Motor neuron (in vitro differentiated cells): ENCODE measurements at regions not wholly inside any gene's neighbourhood (a gene's known extent, or its start where the extent isn't known, plus 50 kb on each side); places are given as distances from the start of the nearest gene placed in this dataset.
A peak's percentile ranks its signal among the peaks of the same experiment; 100 is the strongest.
"Not testable (repeated sequence)": the region's sequence is repeated elsewhere in the genome, so short reads cannot be mapped to it uniquely, and the experiment has no call there.

ENCODE experiments used
- ATAC-seq, 8 experiments: fragments of 200-7000 bp; cut with Tn5 transposase; replicated peaks in 6 of 8; 2 replicates each; pipeline ENCODE4 v1.8.0; 2021; ENCODE audit warnings: mild to moderate bottlenecking in 8 of 8, moderate library complexity in 8 of 8
- H3K27ac ChIP-seq, 2 donors: fragments of 250-450 bp; sonication (Bioruptor Pico); 2 replicates each; pipeline ENCODE4 v1.9.0; 2021; ENCODE audit warnings: antibody characterized with exemption in 2 of 2, mild to moderate bottlenecking in 2 of 2, moderate library complexity in 1 of 2
- H3K4me1 ChIP-seq, 2 donors: fragments of 250-450 bp; sonication (Bioruptor Pico); replicated peaks in 1 of 2; 2 replicates each; pipeline ENCODE4 v1.6.1; 2021; ENCODE audit warnings: antibody characterized with exemption in 2 of 2, mild to moderate bottlenecking in 2 of 2, moderate library complexity in 1 of 2
- H3K4me3 ChIP-seq, 5 donors: fragments of 250-450 bp; sonication (Bioruptor Pico); 2 replicates each; pipeline ENCODE4 v1.9.0; 2021; ENCODE audit warnings: antibody characterized with exemption in 5 of 5, mild to moderate bottlenecking in 5 of 5, moderate library complexity in 4 of 5
- WGBS, 10 experiments: fragments of 450-650 bp; shearing (Covaris generic); methylation state at CpG; one replicate each; pipeline ENCODE4 v1.0.0; 2022; 5-methylcytosine and 5-hydroxymethylcytosine counted together
- in situ Hi-C, 9 experiments: fragments of 400-800 bp; cut with MboI; loops; one replicate each; pipeline ENCODE4 v1.15.0; 2021; ENCODE audit warnings: low sequenced_read_pairs in 9 of 9, low pct_unique_long_range_greater_than_20kb in 2 of 9; ENCODE audit not compliant: unreplicated experiment in 9 of 9

GRCh38 chr4:135963009-135963408, 1569.3 kb downstream of the PCDH18 start:
- no peak overlapping the region for H3K27ac ChIP-seq
- in situ Hi-C loops = no loop called here
- no peak for ATAC-seq
- 0 to 100% (median 50%) methylated on average over 1 of the region's 1 CpG for WGBS, 10 experiments
- peaks cover 0 to 2% of the 10 kb centered on the region in 2 donors for H3K4me1 ChIP-seq
- no peak overlapping the region for H3K4me3 ChIP-seq

- ATAC-seq = no peak
- in situ Hi-C loops = no loop called here
- Histone ChIP-seq H3K27ac (no peak overlapping the region), H3K4me1 (peaks cover 0 to 10% of the 10 kb centered on the region in 2 donors), H3K4me3 (no peak overlapping the region)
- WGBS, 10 experiments = 4 to 95% (median 47%) methylated on average over 2 to 3 of the region's 3 CpGs; no CpG with 5 or more reads in 1 of the 10 experiments
These were observed 1582.4 kb downstream of the PCDH18 start for GRCh38 chr4:135949931-135950330.

DNA sequence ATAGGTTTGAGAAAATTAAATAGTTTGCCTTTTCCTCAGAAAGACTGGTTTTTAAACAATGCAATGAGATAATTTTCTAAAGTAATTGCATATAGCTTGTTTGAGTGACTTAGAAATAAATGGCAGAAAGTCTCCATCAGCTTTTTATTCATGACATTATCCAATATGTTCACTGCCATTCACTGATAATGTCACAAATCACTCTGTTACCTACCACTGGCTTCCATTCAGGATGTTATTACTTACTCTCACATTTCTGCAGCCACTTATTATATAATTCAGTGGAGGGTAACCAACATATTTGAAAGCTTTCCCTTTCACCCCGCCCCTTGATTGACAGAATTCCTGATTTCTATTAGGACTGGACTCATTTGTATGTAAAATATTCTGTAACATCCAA, 1583.5 kb downstream of the PCDH18 start:
- no peak for ATAC-seq
- no peak overlapping the region for H3K27ac ChIP-seq
- in situ Hi-C loops = no loop called here
- 0 to 100% (median 82%) methylated on average over 1 of the region's 1 CpG; no CpG with 5 or more reads in 1 of the 10 experiments for WGBS, 10 experiments
- no peak overlapping the region for H3K4me3 ChIP-seq
- H3K4me1 ChIP-seq = peaks cover 0 to 10% of the 10 kb centered on the region in 2 donors

DNA sequence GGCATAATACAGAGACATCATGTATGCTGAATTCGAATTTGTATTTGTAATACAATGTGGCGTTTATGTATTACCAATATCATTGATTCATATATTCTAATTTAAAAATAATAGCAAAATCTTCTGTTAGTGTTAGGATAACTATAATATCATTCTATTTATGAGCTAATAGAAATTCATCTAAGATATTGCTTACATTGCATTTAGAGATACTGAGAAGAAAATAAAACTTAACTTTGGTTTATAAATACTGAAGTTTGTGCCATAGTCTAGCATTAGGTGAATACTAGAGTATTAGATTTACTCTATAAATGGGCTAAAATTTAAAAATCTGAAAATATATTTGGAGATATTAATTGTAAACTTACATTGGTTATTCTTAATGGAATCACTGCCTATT, 1590.6 kb downstream of the PCDH18 start:
- Histone ChIP-seq H3K4me3 (no peak overlapping the region), H3K4me1 (peaks cover 0 to 4% of the 10 kb centered on the region in 2 donors), H3K27ac (no peak overlapping the region)
- ATAC-seq = no peak
- in situ Hi-C loops = no loop called here
- WGBS, 10 experiments = 0 to 100% (median 41%) methylated on average over 1 to 2 of the region's 2 CpGs; no CpG with 5 or more reads in 4 of the 10 experiments

- Histone ChIP-seq H3K4me3 (no peak overlapping the region), H3K27ac (no peak overlapping the region), H3K4me1 (no peaks in the 10 kb centered on the region)
- no peak for ATAC-seq
- 0 to 92% (median 57%) methylated on average over 1 of the region's 1 CpG; no CpG with 5 or more reads in 1 of the 10 experiments for WGBS, 10 experiments
- in situ Hi-C loops = no loop called here
These were observed 1598.3 kb downstream of the PCDH18 start for GRCh38 chr4:135934026-135934425.

DNA sequence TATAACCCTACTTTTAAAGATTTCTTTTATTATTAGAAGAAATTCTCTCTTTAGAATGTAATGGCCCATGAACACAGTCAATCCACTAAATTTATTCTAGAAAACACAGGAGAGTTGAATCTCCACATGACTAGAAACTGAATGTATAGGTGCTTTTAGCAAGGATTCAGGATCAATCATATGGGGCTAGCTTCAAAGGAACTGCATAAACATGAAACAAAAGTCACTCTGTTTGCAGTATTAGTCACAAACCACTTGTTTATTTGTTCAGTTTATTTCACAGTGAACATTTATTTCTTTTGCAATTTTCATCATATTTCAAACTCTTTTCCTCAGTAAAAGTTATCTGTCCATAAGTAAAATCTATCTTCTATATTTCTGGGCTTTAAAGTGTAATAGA, 1604.6 kb downstream of the PCDH18 start:
- no peak overlapping the region for H3K4me3 ChIP-seq
- H3K27ac ChIP-seq = no peak overlapping the region
- ATAC-seq = no peak
- H3K4me1 ChIP-seq = no peaks in the 10 kb centered on the region
- in situ Hi-C loops = no loop called here

DNA sequence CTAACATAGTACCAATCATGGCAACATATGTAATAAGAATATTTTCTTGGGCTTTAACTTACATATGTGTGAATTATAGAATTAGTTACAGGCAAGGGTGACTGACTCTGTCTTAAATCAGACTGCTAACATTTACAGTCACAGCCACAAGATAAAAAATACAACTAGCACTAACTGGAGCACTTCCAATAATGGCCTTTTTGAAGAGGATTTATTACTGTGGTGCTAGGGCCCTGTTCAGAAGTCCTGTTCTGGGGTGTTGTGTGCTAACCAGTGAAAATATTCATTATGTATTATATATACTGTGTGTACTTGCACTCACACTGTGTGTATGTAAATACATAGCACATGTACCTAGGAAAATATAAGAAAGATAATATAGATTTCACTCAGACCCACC, 1611.2 kb downstream of the PCDH18 start:
- Histone ChIP-seq H3K4me3 (no peak overlapping the region), H3K27ac (no peak overlapping the region), H3K4me1 (peaks cover 0 to 10% of the 10 kb centered on the region in 2 donors)
- in situ Hi-C loops = no loop called here
- peak in 5 of 8 experiments; percentile 52 to 92 (median 60) for ATAC-seq

DNA sequence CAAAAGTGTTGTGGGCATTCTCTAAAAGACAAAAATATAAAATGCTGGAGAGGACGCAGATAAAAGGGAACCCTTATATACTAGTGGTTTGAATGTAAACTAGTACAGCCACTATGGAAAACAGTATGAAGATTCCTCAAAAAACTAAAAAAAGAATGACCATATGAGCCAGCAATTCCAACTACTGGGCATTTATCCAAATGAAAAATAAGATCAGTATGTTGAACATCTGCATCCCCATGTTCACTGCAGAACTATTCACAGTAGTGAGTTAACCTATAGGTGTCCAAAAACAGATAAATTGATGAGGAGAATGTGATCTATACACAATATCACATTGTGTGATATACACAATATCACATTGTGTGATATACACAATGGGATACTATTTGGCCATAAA, 1615.3 kb downstream of the PCDH18 start:
- in situ Hi-C loops = no loop called here
- no peak for ATAC-seq
- no peak overlapping the region for H3K27ac ChIP-seq
- H3K4me1 ChIP-seq = peaks cover 0 to 17% of the 10 kb centered on the region in 2 donors
- 0 to 100% (median 53%) methylated on average over 1 of the region's 1 CpG; no CpG with 5 or more reads in 2 of the 10 experiments for WGBS, 10 experiments
- no peak overlapping the region for H3K4me3 ChIP-seq

DNA sequence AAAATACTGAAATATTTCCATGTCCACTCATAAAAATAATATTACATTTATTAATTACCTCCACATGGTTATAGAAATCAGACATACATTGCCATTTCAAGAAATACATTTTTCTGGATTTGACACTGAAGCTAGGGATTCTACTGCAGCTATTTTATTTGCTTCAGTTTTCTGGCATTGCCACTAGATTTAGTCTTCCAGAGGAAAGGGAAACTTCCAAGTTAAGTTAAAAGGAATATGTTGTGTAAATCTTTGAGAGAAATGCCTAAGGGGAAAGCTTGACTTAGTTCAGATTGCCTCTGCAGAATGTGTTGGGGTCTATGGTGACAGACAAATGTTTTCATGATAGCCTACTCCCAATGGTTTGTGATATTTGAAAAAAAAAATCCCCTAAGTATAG, 1631.3 kb downstream of the PCDH18 start:
- in situ Hi-C loops = no loop called here
- no peaks in the 10 kb centered on the region for H3K4me1 ChIP-seq
- H3K4me3 ChIP-seq = no peak overlapping the region
- no peak for ATAC-seq
- no peak overlapping the region for H3K27ac ChIP-seq

DNA sequence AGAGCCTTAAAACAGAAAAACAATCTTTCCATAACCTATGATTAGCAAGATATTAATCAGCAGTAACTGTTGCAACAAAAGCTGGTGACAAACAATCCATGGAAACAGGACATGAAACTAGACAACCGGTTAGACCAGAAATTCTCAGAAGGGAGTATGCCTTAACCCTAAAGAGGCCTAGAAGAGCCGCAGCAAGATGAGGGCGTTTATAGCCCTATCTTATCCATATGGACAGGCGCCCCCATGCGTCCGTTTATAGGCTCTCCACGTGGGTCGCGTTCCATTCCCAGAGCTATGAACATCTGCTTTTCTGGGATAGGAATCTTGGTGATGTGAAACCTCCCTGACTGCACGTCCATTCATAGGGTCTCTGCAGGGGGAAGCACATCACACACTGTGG, 1662.7 kb upstream of the PABPC4L start:
- H3K4me3 ChIP-seq, H3K4me1 ChIP-seq, H3K27ac ChIP-seq, in situ Hi-C loops, ATAC-seq: not testable (repeated sequence)
- WGBS, 10 experiments = 0 to 79% (median 10%) methylated on average over 1 to 8 of the region's 10 CpGs; no CpG with 5 or more reads in 4 of the 10 experiments

DNA sequence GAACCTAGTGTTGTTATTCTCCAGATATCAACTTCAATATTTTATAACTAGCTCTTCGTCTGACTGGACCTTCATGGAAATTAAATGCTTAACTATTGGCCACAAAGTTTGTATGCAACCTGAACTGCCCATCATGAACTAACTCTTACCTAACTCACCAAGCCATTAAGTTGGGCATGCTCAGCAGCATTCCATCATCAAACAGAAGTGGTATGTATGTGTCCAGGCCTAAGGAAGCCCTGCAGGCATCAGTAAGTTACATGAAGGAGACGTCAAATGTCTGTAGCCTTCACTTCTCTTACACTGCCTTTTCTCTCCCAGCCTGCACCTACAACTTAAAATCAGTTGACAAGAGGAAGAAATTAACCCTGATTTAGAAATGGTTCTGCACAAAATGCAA, 1639.2 kb upstream of the PABPC4L start:
- in situ Hi-C loops = no loop called here
- peaks cover 9 to 14% of the 10 kb centered on the region in 2 donors for H3K4me1 ChIP-seq
- H3K27ac ChIP-seq = no peak overlapping the region
- no peak overlapping the region for H3K4me3 ChIP-seq
- no peak for ATAC-seq
- 0 to 100% (median 78%) methylated on average over 1 to 2 of the region's 2 CpGs for WGBS, 10 experiments

DNA sequence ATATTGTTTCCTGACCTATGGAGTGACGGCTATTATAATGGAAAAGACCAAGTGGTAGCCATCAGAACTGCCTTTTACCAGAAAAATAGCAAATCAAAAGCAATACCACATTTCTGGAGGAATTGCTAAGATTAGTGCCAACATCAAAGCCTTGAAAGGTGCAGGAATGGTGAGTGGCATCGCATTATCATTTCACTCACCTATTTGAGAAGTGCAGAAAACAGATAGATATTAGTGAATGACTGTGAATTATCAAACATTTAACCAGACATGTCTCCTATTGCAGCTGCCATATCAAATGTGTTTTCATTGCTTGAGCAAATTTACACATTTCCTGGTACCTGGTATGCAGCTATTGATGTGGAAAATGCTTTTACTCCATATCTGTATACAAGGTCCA, 1638.1 kb upstream of the PABPC4L start:
- Histone ChIP-seq H3K27ac (no peak overlapping the region), H3K4me3 (no peak overlapping the region)
- WGBS, 10 experiments = 20 to 100% (median 86%) methylated on average over 1 to 2 of the region's 2 CpGs; no CpG with 5 or more reads in 1 of the 10 experiments

DNA sequence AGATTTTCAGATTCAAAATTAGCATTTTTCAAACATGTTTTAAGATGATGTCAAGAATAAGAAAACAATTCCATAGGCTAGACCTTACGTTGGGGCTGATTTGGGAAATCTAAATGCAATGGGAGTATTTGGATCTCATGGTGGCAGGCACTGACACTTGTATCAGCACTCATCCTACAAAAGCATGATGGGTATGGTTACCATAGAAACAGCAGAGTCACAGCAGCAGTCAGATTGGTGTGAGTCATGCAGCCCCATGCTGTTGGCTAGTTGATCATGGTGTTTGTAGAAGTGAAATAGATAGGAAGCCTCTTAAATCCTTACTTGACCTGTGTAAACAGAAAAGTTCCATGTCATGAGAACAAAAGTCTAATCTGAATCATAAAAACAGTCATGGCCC, 1637.3 kb upstream of the PABPC4L start:
- Histone ChIP-seq H3K4me1 (peaks cover 9 to 14% of the 10 kb centered on the region in 2 donors), H3K4me3 (no peak overlapping the region), H3K27ac (no peak overlapping the region)
- in situ Hi-C loops = no loop called here
- 0 to 100% (median 67%) methylated on average over 1 of the region's 1 CpG; no CpG with 5 or more reads in 1 of the 10 experiments for whole genome bisulfite sequencing, 10 experiments
- peak in 5 of 8 experiments; percentile 100 for ATAC-seq

More for the DNA sequence above, 1638.1 kb upstream of the PABPC4L start:
- in situ Hi-C loops = no loop called here
- peaks cover 9 to 14% of the 10 kb centered on the region in 2 donors for H3K4me1 ChIP-seq
- no peak for ATAC-seq

DNA sequence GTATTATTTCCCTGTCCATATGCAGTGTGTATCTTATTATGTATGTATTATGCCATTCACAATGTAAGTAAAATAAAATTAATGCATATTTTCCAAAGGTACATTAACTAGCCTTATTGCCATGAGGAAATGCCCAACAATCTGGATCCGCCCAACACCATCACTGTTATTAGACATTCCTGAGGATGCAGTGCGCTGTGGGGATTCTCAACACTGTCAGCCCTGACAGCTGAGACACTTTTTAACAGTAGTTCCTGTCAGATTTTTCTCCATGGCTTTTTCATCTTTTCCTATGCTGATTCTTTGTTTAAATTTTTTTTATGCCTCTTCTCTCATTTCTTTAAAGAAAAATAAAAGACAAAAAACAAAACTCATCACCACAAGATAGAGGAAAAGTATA, 1632.9 kb upstream of the PABPC4L start:
- peaks cover 9 to 23% of the 10 kb centered on the region in 2 donors for H3K4me1 ChIP-seq
- in situ Hi-C loops = no loop called here
- H3K27ac ChIP-seq = no peak overlapping the region
- WGBS, 10 experiments = 13 to 100% (median 93%) methylated on average over 1 to 2 of the region's 2 CpGs; no CpG with 5 or more reads in 2 of the 10 experiments
- no peak overlapping the region for H3K4me3 ChIP-seq
- no peak for ATAC-seq
